ENCODE measurements at regions not wholly inside any gene's neighbourhood (a gene's known extent, or its start where the extent isn't known, plus 50 kb on each side); places are given as distances from the start of the nearest gene placed in this dataset.
A peak's percentile ranks its signal among the peaks of the same experiment; 100 is the strongest.

DNA sequence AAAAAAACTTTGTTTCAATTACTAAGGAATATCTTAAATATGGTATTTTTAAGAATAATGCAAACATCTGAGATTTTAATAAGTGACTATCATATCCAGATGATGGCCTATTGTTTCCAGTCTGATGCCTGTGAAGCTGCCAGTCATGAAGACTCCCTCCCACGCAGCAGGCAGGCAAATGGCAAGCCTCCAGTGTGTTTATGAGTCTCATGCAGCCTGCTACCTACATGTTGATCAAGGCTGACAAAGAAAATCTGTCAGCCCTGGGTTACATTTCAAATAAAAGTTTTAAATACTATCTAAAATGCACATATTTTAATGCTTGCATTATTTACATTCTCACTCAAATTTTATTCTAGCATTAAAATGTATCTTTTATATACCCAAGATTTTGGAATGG lies 137.6 kb upstream of the RNPC3 start:
- no peak for DNase-seq (ENCODE audit: low read depth, low spot score)
- POLR2A ChIA-PET: no interaction called here

GRCh38 chr1:103373991-103374390 lies 151.5 kb upstream of the RNPC3 start:
- CTCF ChIA-PET: no interaction called here
- H3K4me3 ChIP-seq (ENCODE audit: low read depth, low read length): no peak overlapping the region
- no peak for DNase-seq (ENCODE audit: low read depth, low spot score)
- TF ChIP-seq, protein P1, sequence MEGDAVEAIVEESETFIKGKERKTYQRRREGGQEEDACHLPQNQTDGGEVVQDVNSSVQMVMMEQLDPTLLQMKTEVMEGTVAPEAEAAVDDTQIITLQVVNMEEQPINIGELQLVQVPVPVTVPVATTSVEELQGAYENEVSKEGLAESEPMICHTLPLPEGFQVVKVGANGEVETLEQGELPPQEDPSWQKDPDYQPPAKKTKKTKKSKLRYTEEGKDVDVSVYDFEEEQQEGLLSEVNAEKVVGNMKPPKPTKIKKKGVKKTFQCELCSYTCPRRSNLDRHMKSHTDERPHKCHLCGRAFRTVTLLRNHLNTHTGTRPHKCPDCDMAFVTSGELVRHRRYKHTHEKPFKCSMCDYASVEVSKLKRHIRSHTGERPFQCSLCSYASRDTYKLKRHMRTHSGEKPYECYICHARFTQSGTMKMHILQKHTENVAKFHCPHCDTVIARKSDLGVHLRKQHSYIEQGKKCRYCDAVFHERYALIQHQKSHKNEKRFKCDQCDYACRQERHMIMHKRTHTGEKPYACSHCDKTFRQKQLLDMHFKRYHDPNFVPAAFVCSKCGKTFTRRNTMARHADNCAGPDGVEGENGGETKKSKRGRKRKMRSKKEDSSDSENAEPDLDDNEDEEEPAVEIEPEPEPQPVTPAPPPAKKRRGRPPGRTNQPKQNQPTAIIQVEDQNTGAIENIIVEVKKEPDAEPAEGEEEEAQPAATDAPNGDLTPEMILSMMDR (IDR thresholded peaks at IDR 0.05; ENCODE audit: insufficient read depth, low read length, missing control alignments): no peak
- POLR2A ChIA-PET: no interaction called here

More for the DNA sequence above, 137.6 kb upstream of the RNPC3 start:
- CTCF ChIA-PET: no interaction called here
- TF ChIP-seq, protein P1 (IDR thresholded peaks at IDR 0.05; ENCODE audit: insufficient read depth, low read length, missing control alignments): no peak
- no peak overlapping the region for H3K4me3 ChIP-seq (ENCODE audit: low read depth, low read length)

- ChIA-PET CTCF (no interaction called here), POLR2A (no interaction called here)
- DNase-seq (ENCODE audit: low read depth, low spot score): no peak
- TF ChIP-seq, protein P1 (IDR thresholded peaks at IDR 0.05; ENCODE audit: insufficient read depth, low read length, missing control alignments): no peak
- H3K4me3 ChIP-seq (ENCODE audit: low read depth, low read length): no peak overlapping the region
Measured at GRCh38 chr1:103372866-103373265, 152.6 kb upstream of the RNPC3 start.

- peak; percentile 19 for DNase-seq (ENCODE audit: low read depth, low spot score)
- H3K4me3 ChIP-seq (ENCODE audit: low read depth, low read length): no peak overlapping the region
- CTCF ChIA-PET: no interaction called here
- POLR2A ChIA-PET: no interaction called here
- TF ChIP-seq, protein P1 (IDR thresholded peaks at IDR 0.05; ENCODE audit: insufficient read depth, low read length, missing control alignments): no peak
Measured at GRCh38 chr1:103371234-103371633, 154.3 kb upstream of the RNPC3 start.

GRCh38 chr1:103367186-103367585 lies 158.3 kb upstream of the RNPC3 start:
- TF ChIP-seq, protein P1 (IDR thresholded peaks at IDR 0.05; ENCODE audit: insufficient read depth, low read length, missing control alignments): no peak
- ChIA-PET POLR2A (no interaction called here), CTCF (no interaction called here)
- H3K4me3 ChIP-seq (ENCODE audit: low read depth, low read length): no peak overlapping the region
- DNase-seq (ENCODE audit: low read depth, low spot score): no peak

GRCh38 chr1:103365860-103366569 lies 159.5 kb upstream of the RNPC3 start:
- H3K4me3 ChIP-seq (ENCODE audit: low read depth, low read length): no peak overlapping the region
- POLR2A ChIA-PET: interaction anchor here (0.6 kb wide), 1 partner anchor 29 kb away, joined by 3 read pairs; no protein-coding TSS in a partner anchor
- DNase-seq (ENCODE audit: low read depth, low spot score): no peak
- TF ChIP-seq, protein P1 (IDR thresholded peaks at IDR 0.05; ENCODE audit: insufficient read depth, low read length, missing control alignments): no peak
- CTCF ChIA-PET: no interaction called here

Data from AG04449 (cell line).